IMR-90 (cell line): ENCODE measurements at regions not wholly inside any gene's neighbourhood (a gene's known extent, or its start where the extent isn't known, plus 50 kb on each side); places are given as distances from the start of the nearest gene placed in this dataset.

Source experiments
- ATAC-seq: fragments of 200-7000 bp; cut with Tn5 transposase; 2 replicates; pipeline ENCODE4 v1.9.1; 2020; ENCODE audit warnings: low read depth, mild to moderate bottlenecking, moderate library complexity
- BruUV-seq: library from RNA; stranded (reverse); fragments of 400-500 nt; replicated peaks from 2 replicates; lab custom pipeline; 2021; lab: Mats Ljungman, UMichigan
- CTCF ChIA-PET: fragments of 300-600 bp; formaldehyde crosslinking; extraction: SDS; loops from one replicate; lab custom pipeline; 2021; ENCODE audit warnings: antibody characterized with exemption; lab: Yijun Ruan, JAX
- POLR2A ChIA-PET: fragments of 300-600 bp; sonication (Branson Sonifier 250); formaldehyde crosslinking; loops from one replicate; lab custom pipeline; 2022; ENCODE audit warnings: antibody characterized with exemption; ENCODE audit not compliant: unreplicated experiment; lab: Charles Lee
- DNase-seq: peaks from one replicate; pipeline ENCODE4 v3.0.0; 2013
- H2AFZ ChIP-seq: replicated peaks from 2 replicates; pipeline ENCODE3; 2013; ENCODE audit warnings: low read length, mild to moderate bottlenecking; ENCODE audit not compliant: poor library complexity
- H2AK5ac ChIP-seq: 2 replicates; pipeline ENCODE4 v1.6.1; 2013; ENCODE audit warnings: low read depth, low read length, inconsistent platforms
- H2AK9ac ChIP-seq: replicated peaks from 2 replicates; pipeline ENCODE3; 2013; ENCODE audit warnings: mild to moderate bottlenecking, low read depth, low read length, moderate library complexity; ENCODE audit not compliant: poor library complexity
- H2BK120ac ChIP-seq: 2 replicates; pipeline ENCODE4 v1.6.1; 2013; ENCODE audit warnings: low read depth, low read length, inconsistent platforms
- H2BK15ac ChIP-seq: 3 replicates; pipeline ENCODE4 v1.6.1; 2013; ENCODE audit warnings: low read depth, low read length, inconsistent platforms
- H2BK20ac ChIP-seq: 2 replicates; pipeline ENCODE4 v1.6.1; 2013; ENCODE audit warnings: low read depth, mild to moderate bottlenecking, inconsistent platforms, low read length, moderate library complexity
- H2BK5ac ChIP-seq: 2 replicates; pipeline ENCODE4 v1.6.1; 2013; ENCODE audit warnings: mild to moderate bottlenecking, low read depth, low read length, inconsistent platforms; ENCODE audit not compliant: poor library complexity, severe bottlenecking
- H3K14ac ChIP-seq: replicated peaks from 2 replicates; pipeline ENCODE4 v1.6.1; 2013; ENCODE audit warnings: low read depth, low read length, inconsistent platforms
- H3K18ac ChIP-seq: 2 replicates; pipeline ENCODE4 v1.6.1; 2013; ENCODE audit warnings: low read depth, low read length, control low read depth
- H3K23ac ChIP-seq: 2 replicates; pipeline ENCODE4 v1.6.1; 2013; ENCODE audit warnings: low read depth, low read length, inconsistent platforms
- H3K27ac ChIP-seq: 2 replicates; pipeline ENCODE4 v1.5.1; 2013; ENCODE audit warnings: mild to moderate bottlenecking, control low read depth, low read length; ENCODE audit not compliant: insufficient read depth
- H3K27me3 ChIP-seq: 2 replicates; pipeline ENCODE4 v1.6.1; 2013; ENCODE audit warnings: low read length; ENCODE audit not compliant: control insufficient read depth, insufficient read depth
- H3K36me3 ChIP-seq: 2 replicates; pipeline ENCODE4 v1.6.1; 2013; ENCODE audit warnings: low read length, mixed read lengths; ENCODE audit not compliant: control insufficient read depth, insufficient read depth
- H3K4ac ChIP-seq: 2 replicates; pipeline ENCODE4 v1.6.1; 2013; ENCODE audit warnings: low read depth, low read length, inconsistent platforms
- H3K4me1 ChIP-seq: 2 replicates; pipeline ENCODE4 v1.6.1; 2013; ENCODE audit warnings: low read length, mixed read lengths; ENCODE audit not compliant: control insufficient read depth, insufficient read depth
- H3K4me2 ChIP-seq: 2 replicates; pipeline ENCODE4 v1.6.1; 2013; ENCODE audit warnings: low read depth, mild to moderate bottlenecking, control low read depth, low read length, moderate library complexity
- H3K4me3 ChIP-seq: 2 replicates; pipeline ENCODE4 v1.5.1; 2013; ENCODE audit warnings: low read depth, mild to moderate bottlenecking, control low read depth, low read length, moderate library complexity; ENCODE audit not compliant: insufficient read depth
- H3K56ac ChIP-seq: 2 replicates; pipeline ENCODE4 v1.6.1; 2013; ENCODE audit warnings: low read length, inconsistent platforms; ENCODE audit not compliant: insufficient read depth; ENCODE audit errors: extremely low read depth
- H3K79me1 ChIP-seq, 2 experiments: 2 replicates each; pipeline ENCODE4 v1.6.1; 2013; ENCODE audit warnings: low read length in 2 of 2, inconsistent platforms in 1 of 2, low read depth in 1 of 2
- H3K9ac ChIP-seq: 2 replicates; pipeline ENCODE4 v1.6.1; 2013; ENCODE audit warnings: low read depth, low read length, control low read depth
- H3K9me1 ChIP-seq: 2 replicates; pipeline ENCODE4 v1.6.1; 2013; ENCODE audit warnings: low read length, inconsistent platforms; ENCODE audit not compliant: insufficient read depth
- H3K9me3 ChIP-seq: 2 replicates; pipeline ENCODE4 v1.6.1; 2013; ENCODE audit warnings: low read length; ENCODE audit not compliant: control insufficient read depth, insufficient read depth
- H4K20me1 ChIP-seq: 2 replicates; pipeline ENCODE4 v1.6.1; 2013; ENCODE audit warnings: low read length, inconsistent platforms; ENCODE audit not compliant: insufficient read depth
- H4K5ac ChIP-seq: 2 replicates; pipeline ENCODE4 v1.6.1; 2013; ENCODE audit warnings: mild to moderate bottlenecking, low read depth, low read length, control low read depth
- H4K8ac ChIP-seq, 2 experiments: 2 replicates each; pipeline ENCODE4 v1.6.1; 2013; ENCODE audit warnings: low read depth in 2 of 2, low read length in 2 of 2, control low read depth in 1 of 2, inconsistent platforms in 1 of 2
- H4K91ac ChIP-seq: 2 replicates; pipeline ENCODE4 v1.6.1; 2013; ENCODE audit warnings: low read depth, low read length, inconsistent platforms; ENCODE audit not compliant: insufficient read depth
- WGBS, 2 experiments: methylation state at CpG; one replicate each; pipeline versions ENCODE4 v1.1.5 to v1.1.7; 2013; ENCODE audit warnings: missing lambda C conversion rate in 2 of 2; ENCODE audit not compliant: insufficient read length in 1 of 2; ENCODE audit errors: extremely low coverage in 2 of 2; 5-methylcytosine and 5-hydroxymethylcytosine counted together
- dilution Hi-C: fragments of 300-500 bp; cut with HindIII; formaldehyde crosslinking; loops from one replicate; pipeline ENCODE4 v1.14.3; 2018; ENCODE audit warnings: low sequenced_read_pairs; ENCODE audit not compliant: unreplicated experiment
- in situ Hi-C: fragments of 300-500 bp; cut with MboI; formaldehyde crosslinking; loops from 3 replicates; pipeline ENCODE4 v1.14.3; 2019; ENCODE audit warnings: low sequenced_read_pairs, inconsistent platforms, mixed read lengths
- intact Hi-C: fragments of 100-400 bp; cut with micrococcal nuclease; formaldehyde crosslinking; loops from 2 replicates; pipeline ENCODE4 v1.10.0; 2022
- TF ChIP-seq, protein P1 (sequence below): fragments of 150-350 bp; IDR thresholded peaks from 2 replicates; pipeline ENCODE4 v1.6.1; 2017; ENCODE audit warnings: mild to moderate bottlenecking, antibody characterized with exemption, low read length, low read depth
- TF ChIP-seq, protein P2 (sequence below): fragments of 150-350 bp; IDR thresholded peaks from 2 replicates; pipeline ENCODE4 v1.6.1; 2016; ENCODE audit warnings: low read depth, mild to moderate bottlenecking, low read length, moderate library complexity, borderline replicate concordance

DNA sequence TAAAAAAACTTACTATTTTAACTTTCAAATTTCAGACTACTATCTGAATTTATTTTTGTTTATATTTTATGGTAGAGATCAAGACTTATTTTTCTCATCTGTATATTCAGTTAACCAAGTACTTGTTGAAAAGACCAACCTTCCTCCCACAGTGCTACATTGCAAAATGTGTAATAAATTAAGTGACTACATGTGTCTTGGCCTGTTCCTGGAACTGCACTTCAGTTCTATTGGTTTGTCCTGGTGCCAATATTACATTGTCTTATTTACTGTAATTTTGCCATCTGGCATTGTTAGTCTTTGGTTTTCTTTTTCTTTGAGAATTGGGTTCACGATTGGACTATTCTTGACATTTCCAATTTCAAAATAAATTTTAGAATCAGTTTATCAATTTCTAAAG is 138.4 kb upstream of the KCNMB2 start:
- H2AFZ ChIP-seq, result no peak overlapping the region
- no peak overlapping the region for H4K8ac ChIP-seq
- no peaks in the 10 kb centered on the region for H3K79me1 ChIP-seq
- dilution Hi-C loops (no loop called here), intact Hi-C loops (no loop called here), in situ Hi-C loops (no loop called here)
- no peak overlapping the region for H3K27ac ChIP-seq
- no TSS peak for BruUV-seq
- H3K9me3 ChIP-seq, result no peaks in the 10 kb centered on the region
- ChIA-PET CTCF (no interaction called here), POLR2A (no interaction called here)
- H4K91ac ChIP-seq, result no peak overlapping the region
- no peaks in the 10 kb centered on the region for H4K20me1 ChIP-seq
- H4K5ac ChIP-seq, result no peak overlapping the region
- no peak overlapping the region for H3K4me3 ChIP-seq
- no peak overlapping the region for H3K56ac ChIP-seq
- no peak overlapping the region for H3K18ac ChIP-seq
- no peak overlapping the region for H3K14ac ChIP-seq
- no peaks in the 10 kb centered on the region for H3K27me3 ChIP-seq
- no peak overlapping the region for H3K4me2 ChIP-seq
- no peak overlapping the region for H3K9ac ChIP-seq
- no peak overlapping the region for H2AK5ac ChIP-seq
- H2BK20ac ChIP-seq, result no peak overlapping the region
- peaks cover 6% of the 10 kb centered on the region; the same call in 1 of the 2 replicates for H3K4me1 ChIP-seq
- no peak for DNase-seq
- no peaks in the 10 kb centered on the region for H3K9me1 ChIP-seq
- ATAC-seq, result no peak
- H3K36me3 ChIP-seq, result no peaks in the 10 kb centered on the region
- H2AK9ac ChIP-seq, result no peak overlapping the region
- no peak overlapping the region for H2BK5ac ChIP-seq
- no peak overlapping the region for H2BK120ac ChIP-seq
- no peak overlapping the region for H3K23ac ChIP-seq
- TF ChIP-seq, protein P1, sequence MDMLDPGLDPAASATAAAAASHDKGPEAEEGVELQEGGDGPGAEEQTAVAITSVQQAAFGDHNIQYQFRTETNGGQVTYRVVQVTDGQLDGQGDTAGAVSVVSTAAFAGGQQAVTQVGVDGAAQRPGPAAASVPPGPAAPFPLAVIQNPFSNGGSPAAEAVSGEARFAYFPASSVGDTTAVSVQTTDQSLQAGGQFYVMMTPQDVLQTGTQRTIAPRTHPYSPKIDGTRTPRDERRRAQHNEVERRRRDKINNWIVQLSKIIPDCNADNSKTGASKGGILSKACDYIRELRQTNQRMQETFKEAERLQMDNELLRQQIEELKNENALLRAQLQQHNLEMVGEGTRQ, result no peak
- TF ChIP-seq, protein P2, sequence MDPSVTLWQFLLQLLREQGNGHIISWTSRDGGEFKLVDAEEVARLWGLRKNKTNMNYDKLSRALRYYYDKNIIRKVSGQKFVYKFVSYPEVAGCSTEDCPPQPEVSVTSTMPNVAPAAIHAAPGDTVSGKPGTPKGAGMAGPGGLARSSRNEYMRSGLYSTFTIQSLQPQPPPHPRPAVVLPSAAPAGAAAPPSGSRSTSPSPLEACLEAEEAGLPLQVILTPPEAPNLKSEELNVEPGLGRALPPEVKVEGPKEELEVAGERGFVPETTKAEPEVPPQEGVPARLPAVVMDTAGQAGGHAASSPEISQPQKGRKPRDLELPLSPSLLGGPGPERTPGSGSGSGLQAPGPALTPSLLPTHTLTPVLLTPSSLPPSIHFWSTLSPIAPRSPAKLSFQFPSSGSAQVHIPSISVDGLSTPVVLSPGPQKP, result no peak
- WGBS, 2 experiments, result no CpG with 5 or more reads among the region's 1 CpG
- no peak overlapping the region for H2BK15ac ChIP-seq
- no peak overlapping the region for H3K4ac ChIP-seq
